ENCODE measurements at regions not wholly inside any gene's neighbourhood (a gene's known extent, or its start where the extent isn't known, plus 50 kb on each side); places are given as distances from the start of the nearest gene placed in this dataset.
"Not testable (repeated sequence)": the region's sequence is repeated elsewhere in the genome, so short reads cannot be mapped to it uniquely, and the experiment has no call there.

DNA sequence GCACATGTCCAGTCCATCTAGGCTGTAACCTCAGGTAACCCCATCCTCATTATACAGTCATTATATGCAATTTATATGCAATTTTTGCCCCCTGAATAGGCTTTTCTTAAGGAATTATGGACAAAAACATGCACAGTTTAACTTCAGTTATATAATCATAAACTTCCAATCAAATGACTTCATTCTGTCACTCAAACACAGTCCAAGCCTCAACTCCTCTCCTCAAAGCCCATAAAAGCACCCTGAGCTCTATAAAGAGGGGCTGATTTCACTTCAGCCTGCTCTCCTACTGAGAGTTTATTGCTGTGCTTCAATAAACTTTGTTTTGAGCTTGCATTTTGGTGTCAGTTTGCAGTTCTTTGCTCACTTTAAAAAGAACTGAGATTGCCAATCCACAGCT lies 1805.5 kb downstream of the BRINP3 start:
- no peak for DNase-seq

DNA sequence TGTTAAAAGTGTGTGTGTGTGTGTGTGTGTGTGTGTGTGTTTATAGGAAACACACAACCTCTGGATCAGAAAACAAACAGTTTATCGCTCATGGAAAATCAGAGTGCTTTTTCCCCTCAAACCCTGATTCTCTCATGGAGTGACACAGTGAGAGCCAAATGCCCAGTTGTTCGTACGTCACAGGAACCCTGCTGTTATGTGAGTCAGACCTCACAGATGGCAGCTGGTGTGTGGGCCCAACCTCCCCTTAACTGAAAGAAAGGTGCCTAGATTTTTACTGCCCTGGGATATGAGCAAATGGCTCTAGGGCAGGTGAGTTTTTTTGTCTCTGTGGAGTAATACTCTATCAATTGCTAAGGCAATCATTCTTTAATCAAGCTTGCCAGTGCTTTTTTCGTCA lies 1788.1 kb downstream of the BRINP3 start:
- no peak for DNase-seq

DNA sequence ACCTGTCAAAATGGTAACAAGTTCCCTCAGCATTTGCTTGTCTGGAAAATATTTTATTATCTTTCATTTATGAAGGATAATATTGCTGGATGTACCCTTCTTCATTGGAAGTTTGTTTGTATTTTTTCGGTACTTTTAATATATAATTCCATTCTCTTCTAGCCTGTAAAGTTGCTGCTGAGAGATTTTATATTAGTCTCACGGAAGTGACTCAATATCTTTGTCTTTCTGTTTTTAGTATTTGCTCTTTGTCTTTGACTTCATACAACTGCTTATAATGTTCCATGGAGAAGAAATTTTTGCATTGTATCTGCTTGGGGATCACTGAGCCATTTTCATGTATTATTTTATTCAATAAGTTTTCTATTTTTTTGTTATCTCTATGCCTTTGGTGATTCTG lies 1777.5 kb downstream of the BRINP3 start:
- no peak for DNase-seq

DNA sequence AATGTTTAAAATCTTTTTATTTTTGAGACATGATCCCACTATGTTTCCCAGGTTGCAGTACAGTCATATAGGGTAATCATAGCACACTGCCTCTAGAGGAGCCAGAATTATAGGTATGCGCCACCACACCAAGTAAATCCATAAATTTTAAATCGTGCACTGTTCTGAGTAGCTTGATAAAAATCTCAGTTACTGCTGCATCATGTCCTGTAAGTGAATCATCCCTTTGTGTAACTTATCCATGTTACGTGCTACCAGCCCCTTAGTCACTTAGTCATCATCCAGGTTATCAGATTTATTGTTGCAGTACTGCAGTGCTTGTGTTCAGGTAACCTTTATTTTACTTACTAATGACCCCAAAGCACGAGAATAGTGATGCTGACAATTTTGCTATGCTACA lies 1770.9 kb downstream of the BRINP3 start:
- DNase-seq, result no peak

DNA sequence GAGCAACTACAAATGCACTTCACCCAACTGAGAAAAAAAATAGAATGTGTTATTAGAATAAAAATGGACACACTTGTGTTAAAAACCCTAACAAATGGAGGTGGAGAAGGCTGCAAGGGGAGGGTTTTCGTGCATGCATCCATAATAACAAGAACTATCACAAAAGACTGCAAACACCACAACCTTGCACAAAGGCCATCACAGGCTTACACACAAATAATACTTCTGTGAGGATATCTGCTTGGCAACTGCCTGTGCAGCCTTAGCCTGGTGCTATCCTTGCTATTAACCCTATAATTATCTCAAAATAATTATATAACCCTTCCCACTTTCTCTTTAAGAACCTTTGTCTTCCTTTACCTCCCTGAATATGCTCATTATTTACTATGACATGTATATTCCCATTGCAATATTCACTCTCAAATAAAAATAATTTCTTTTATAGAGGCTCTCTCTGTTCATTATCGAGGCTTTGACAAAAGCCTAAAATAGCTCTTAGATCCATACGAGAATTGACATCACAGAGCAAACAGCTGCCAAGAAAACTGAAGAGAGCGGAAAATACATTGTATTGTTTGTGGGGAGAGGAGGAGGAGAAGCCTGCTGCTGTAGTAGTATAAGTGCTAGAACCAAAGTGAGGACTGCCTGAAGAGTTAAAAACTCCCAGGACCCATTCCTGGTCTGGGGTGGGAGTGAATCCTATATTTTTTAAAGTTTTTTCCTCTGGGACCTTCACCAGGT lies 1768.7 kb downstream of the BRINP3 start:
- no peak for DNase-seq

DNA sequence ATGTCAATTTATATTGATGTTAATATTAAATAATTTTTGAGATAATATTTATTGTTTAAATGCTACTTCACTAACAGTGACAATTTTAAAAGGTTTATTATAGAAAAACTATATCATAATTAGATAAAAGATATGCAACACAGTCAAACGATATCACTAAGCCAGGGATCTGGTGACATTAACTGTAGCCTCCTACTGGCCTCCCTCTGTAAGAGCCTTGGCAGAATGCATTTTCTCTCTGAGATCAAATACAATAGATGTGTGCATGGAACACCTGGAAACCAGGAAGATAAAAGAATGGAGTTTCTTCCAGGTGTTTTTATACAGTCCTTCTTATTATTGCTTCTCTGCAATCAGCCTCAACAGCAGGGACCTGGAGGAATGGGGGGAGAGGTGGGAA lies 1762.1 kb downstream of the BRINP3 start:
- no peak for DNase-seq

DNA sequence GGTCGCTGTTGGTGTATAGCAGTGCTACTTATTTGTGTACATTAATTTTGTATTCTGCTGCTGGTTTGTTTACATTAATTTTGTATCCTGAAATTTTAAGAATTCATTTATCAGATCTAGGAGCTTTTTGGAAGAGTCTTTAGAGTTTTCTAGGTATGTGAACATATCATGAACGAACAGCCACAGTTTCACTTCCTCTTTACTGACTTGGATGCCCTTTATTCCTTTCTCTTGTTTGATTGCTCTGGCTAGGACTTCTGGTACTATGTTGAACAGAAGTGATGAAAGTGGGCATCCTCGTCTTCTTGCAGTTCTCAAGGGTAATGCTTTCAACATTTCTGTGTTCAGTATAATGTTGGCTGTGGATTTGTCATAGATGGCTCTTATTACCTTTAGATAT lies 1757.9 kb downstream of the BRINP3 start:
- no peak for DNase-seq

DNA sequence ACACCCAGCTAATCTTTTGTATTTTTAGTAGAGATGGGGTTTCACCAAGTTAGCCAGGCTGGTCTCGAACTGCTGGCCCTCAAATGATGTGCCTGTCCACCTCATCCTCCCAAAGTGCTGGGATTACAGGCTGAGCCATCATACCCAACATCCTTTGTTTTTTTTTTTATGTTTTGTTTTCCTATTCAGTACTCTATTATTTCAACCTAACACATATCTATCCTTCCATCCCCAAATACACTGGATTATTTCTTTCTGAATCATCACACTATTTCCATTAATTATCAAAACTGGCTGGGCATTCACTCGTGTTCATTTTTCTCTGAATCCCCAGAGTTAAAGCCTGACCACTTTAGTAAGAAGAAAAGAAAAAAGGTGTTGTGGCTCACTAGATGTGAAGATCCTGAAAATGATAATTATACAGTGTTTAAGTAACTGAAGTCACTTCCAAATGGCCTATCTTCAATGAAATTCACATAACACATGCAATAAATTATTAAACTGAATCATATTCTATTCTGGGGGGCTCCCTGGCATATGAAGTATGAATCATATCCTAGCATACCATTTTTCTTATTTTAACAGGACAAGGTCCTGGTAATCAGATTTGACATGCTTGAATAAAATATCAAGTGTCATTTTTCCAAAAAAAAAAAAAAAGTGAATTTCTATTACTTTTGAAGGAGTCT lies 1754.2 kb downstream of the BRINP3 start:
- no peak for DNase-seq

DNA sequence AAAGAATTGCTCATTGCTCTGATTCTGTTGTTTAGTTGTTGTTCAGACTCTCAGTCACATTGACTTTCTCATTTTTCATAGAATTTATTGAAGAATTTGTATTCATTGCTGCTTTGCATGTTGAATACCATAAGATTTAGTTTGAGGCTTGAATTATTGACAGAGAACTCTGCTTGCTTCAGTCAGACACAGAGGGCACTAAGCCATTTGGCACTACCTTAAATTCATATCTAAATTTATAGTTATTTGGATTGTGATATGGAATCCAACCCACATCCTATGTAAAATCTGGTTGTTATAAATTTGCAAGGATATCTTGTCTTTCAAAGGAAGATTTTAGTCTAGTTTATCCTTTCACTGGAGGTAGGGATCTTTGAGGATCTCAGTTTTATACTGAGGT lies 1748.6 kb downstream of the BRINP3 start:
- DNase-seq, result no peak

DNA sequence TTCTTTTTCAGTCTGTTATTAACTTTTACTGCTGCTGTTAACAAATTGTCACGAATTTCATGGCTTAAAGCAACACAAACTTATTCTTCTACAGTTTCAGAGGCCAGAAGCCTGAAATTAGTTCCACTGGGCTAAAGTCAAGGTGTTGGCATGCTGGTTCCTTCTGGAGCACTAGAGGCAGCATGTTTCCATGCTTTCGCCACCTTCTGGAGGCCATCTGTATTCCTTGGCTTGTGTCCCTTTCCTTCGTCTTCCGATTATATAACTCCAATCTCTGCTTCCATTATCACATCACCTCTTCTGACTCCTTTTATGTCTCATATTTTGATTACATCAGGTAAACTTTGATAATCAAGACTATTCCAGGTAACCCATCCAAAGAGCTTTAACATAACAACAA lies 1742.1 kb downstream of the BRINP3 start:
- no peak for DNase-seq

DNA sequence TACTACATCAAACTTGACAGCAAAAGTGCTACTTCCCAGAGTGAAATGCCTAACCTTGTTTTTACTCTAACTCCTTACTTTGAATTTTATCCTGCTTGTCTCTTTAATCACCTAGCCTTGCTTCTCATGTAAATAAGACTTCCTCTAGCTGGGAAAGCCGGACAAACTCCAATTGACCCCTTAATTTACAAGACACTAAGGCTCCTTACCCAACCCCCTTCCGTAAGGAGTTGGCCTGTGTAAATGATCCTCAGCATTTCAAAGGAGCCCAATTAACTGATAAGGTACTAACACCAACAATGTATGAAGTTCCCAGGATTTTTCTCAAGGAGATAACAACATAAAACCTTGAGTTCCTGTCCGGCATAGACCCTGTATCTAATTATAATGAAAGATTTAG lies 1728.4 kb downstream of the BRINP3 start:
- DNase-seq, result not testable (repeated sequence)

DNA sequence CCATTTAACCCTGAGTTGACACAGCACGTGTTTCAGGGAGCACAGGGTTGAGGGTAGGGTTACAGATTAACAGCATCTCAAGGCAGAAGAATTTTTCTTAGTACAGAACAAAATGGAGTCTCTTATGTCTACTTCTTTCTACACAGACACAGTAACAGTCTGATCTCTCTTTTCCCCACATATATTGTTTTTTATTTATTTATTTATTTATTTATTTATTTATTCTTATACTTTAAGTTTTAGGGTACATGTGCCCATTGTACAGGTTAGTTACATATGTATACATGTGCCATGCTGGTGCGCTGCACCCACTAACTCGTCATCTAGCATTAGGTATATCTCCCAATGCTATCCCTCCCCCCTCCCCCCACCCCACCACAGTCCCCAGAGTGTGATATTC lies 1725.6 kb downstream of the BRINP3 start:
- DNase-seq, result not testable (repeated sequence)

DNA sequence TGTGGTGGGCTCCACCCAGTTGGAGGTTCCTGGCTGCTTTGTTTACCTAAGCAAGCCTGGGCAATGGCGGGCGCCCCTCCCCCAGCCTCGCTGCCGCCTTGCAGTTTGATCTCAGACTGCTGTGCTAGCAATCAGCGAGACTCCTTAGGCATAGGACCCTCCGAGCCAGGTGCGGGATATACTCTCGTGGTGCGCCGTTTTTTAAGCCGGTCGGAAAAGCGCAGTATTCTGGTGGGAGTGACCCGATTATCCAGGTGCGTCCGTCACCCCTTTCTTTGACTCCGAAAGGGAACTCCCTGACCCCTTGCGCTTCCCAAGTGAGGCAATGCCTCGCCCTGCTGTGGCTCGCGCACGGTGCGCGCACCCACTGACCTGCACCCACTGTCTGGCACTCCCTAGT lies 1719.9 kb downstream of the BRINP3 start:
- DNase-seq, result not testable (repeated sequence)

DNA sequence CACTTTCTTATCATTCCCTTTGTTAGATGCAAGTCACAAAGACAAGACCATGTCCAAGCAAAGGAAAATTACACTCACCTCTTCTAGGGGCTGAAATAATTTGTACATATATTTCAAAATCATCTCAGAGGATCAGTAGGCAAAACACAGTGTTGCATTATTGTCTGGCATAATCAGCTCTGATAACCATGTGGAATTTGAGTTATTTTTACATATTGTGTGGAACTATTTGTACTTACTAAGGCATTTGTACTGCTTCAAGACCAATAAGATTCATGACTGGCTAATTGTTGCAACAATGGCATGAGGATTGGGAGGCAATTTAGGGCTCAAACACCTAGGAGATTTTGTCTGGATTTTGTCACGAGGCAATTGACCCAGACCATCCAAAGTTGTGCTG lies 1716.4 kb downstream of the BRINP3 start:
- no peak for DNase-seq

DNA sequence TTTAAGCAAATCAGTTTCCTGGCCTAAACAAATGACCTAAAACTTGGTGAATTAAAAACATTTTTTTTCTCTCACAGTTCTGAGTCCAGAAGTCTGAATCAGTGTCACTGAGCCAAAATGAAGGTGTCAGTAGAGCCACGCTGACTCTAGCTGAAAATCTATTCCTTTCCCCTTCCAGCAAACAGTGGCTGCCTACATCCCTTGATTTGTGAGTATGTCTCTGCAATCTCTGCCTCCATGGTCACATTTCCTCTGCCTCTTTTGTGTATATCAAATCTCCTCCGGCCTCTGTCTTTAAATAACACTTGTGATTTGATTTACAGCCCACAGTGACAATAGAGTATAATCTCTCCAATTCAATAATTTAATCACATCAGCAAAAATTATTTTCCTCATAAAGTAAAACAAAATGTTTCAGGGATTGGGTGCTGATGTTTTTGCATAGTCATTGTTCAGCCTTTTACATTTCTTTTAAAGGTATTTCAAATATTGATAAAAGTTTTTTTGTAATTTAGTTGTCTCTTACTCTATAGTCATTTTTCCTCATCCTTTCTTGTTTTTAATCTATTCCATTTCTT lies 1715.4 kb downstream of the BRINP3 start:
- DNase-seq, result no peak

DNA sequence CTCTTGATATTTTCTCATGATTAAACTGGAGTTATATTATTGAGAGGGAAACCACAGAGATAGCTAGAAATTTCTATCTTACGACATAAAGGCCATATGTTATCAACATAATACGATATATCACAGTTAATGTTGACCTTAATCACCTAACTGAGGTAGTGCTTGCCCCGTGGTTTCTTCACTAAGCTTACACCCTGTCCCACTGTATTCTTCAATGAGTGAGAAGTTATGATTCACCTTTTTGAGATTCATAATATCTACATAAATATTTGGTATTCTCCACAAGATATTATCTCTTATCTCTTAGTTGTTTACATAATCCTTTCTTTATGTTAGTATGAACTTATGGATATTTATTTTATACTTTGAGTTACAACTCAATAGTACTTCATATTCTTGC lies 1714.1 kb downstream of the BRINP3 start:
- DNase-seq, result no peak

DNA sequence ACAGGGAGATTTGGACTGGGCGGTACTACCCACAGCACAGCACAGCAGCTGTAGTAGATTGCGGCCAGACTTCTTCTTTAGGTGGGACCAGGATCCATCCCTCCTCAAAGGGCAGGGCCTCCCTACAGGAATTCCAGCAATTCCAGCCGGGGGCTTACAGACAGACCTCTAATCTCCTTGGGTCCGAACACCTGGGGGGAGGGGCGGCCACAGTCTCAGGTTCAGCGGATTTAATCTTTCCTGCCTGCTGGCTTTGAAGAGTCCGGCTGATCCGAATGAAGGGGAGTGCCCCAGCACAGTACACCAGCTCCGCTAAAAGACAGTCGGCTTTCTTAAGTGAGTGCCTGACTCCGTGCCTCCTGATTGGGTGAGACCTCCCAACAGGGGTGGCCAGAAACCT lies 1708.5 kb downstream of the BRINP3 start:
- DNase-seq, result no peak

DNA sequence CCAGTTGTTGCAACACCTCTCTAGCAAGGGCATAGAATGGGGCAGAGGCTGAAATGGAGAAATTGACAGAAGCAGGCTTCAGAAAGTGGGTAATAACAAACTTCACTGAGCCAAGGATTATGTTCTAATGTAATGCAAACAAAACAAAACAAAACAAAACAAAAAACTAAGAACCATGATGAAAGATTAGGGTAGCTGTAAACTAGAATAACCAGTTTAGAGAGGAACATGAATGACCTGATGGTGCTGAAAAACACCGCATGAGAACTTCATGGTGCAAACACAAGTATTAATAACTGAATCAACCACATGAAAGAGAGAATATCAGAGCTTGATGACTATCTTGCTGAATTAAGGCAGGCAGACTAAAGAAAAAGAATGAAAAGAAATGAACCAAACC lies 1707.7 kb downstream of the BRINP3 start:
- DNase-seq, result no peak

DNA sequence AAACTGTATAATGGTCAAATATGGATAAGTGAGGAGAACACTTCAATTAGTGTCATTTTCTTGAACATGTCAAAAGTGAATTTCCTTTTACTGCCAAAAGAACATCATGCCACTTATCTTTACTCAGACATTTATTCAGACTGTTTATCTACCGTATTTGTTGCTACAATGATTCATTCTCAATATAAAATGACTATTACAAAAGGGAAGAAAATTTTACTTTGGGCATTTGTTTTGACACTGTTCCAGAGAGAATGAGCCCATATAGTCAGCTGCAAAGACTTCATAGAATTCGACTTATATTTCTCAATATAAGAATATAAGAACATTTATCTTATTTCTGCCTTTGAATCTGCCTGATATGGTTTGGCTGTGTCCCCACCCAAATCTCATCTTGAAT lies 1699.1 kb downstream of the BRINP3 start:
- DNase-seq, result no peak

DNA sequence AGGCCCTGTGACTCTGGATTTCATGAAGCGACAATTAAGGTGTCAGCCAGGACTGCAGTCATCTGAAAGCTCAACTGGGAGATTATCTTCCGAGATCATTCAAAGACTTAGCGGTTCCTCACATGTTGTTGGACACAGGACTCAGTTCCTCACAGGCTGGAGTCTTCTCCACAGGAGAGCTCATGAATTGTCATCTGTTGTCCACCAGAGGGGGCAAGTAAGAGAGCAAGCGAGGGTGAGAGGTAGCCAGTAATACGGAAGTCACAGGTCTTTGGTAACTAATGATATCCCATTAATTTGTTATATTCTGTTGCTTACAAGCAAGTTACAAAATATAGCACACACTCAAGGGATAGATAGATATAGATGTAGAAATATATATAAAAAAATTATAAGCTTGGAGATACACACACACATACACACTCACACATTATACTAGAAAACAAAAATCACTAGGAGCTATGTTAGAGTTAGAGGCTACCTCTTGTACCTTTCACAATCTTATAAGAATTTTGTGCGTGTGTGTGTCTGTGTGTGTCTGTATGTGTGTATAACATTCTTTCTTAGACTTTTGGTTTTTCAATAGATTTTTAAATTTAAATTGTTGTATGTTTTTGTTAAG lies 1695.3 kb downstream of the BRINP3 start:
- peak; percentile 41 for DNase-seq

DNA sequence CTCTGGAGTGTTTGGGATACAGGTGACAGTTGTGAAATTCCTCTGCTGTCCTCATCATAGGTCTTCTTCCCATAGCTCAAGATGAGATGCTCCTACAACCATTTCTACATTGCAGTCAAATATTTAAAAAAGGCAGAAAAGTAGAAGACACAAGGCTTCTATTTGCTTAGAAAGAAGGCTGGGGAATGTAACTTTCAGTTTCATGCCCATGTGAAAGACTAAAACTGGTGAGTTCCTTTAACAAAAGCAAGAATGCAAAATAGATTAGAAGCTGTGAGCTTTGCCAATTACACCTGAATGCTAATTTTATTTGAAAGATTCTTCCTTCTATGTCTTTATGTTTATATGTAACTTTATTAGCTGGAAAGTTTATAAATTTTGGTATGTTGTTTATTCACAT lies 1682.7 kb downstream of the BRINP3 start:
- DNase-seq, result no peak

DNA sequence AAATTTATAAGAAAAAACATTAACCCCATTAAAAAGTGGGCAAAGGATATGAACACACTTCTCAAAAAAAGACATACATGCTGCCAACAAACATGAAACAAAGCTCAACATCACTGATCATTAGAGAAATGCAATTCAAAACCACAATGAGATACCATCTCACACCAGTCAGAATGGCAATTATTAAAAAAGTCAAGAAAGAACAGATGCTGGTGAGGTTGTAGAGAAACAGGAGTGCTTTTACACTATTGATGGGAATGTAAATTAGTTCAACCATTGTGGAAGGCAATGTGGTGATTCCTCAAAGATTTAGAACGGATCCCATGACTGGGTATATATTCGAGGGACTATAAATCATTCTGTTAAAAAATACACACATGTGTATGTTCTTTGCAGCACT lies 1665.5 kb downstream of the BRINP3 start:
- not testable (repeated sequence) for DNase-seq

DNA sequence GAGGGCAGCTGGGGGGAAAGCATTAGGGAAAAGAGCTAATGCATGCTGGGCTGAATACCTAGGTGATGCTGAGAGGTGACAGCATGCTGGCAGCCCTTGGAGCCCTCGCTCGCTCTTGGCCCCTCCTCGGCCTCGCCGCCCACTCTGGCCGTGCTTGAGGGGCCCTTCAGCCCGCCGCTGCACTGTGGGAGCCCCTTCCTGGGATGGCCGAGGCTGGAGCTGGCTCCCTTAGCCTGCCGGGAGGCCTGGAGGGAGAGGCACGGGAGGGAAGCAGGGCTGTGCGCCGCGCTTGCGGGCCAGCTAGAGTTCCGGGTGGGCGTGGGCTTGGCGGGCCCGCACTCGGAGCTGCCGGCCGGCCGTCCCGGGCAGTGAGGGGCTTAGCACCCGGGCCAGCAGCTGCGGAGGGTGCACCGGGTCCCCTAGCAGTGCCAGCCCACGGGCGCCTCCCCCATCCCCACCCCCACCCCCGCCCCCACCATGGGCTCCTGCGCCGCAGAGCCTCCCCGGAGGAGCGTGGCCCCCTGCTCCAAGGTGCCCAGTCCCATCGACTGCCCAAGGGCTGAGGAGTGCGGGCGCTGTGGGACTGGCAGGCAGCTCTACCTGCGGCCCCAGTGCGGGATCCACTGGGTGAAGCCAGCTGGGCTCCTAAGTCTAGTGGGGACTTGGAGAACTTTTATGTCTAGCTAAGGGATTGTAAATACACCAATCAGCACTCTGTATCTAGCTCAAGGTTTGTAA lies 1664.7 kb downstream of the BRINP3 start:
- not testable (repeated sequence) for DNase-seq
